HG02970 (cell line): ENCODE measurements at regions not wholly inside any gene's neighbourhood (a gene's known extent, or its start where the extent isn't known, plus 50 kb on each side); places are given as distances from the start of the nearest gene placed in this dataset.
"Not testable (repeated sequence)": the region's sequence is repeated elsewhere in the genome, so short reads cannot be mapped to it uniquely, and the experiment has no call there.

ENCODE experiments used
- ATAC-seq: cut with Tn5 transposase; IDR thresholded peaks from one replicate; pipeline ENCODE4 v1.9.1; 2021; ENCODE audit warnings: mild to moderate bottlenecking, moderate library complexity, moderate number of reproducible peaks; ENCODE audit not compliant: unreplicated experiment, low FRiP score

- no peak for ATAC-seq
Observed at GRCh38 chr5:101673120-101673519, 623.0 kb downstream of the SLCO4C1 start.

- ATAC-seq, result no peak
Observed at GRCh38 chr5:101664071-101664791, 631.9 kb downstream of the SLCO4C1 start.

- no peak for ATAC-seq
Observed at GRCh38 chr5:101663543-101663942, 632.5 kb downstream of the SLCO4C1 start.

GRCh38 chr5:101662263-101662662 lies 633.8 kb downstream of the SLCO4C1 start:
- no peak for ATAC-seq

- ATAC-seq, result no peak
Observed at GRCh38 chr5:101658433-101658832, 637.7 kb downstream of the SLCO4C1 start.

- no peak for ATAC-seq
Observed at GRCh38 chr5:101653996-101654395, 642.1 kb downstream of the SLCO4C1 start.

- no peak for ATAC-seq
Observed at GRCh38 chr5:101647861-101648260, 648.2 kb downstream of the SLCO4C1 start.

GRCh38 chr5:101643794-101644193 lies 652.3 kb downstream of the SLCO4C1 start:
- no peak for ATAC-seq

GRCh38 chr5:101637599-101637998 lies 658.5 kb downstream of the SLCO4C1 start:
- ATAC-seq, result no peak

- ATAC-seq, result not testable (repeated sequence)
Observed at GRCh38 chr5:101627770-101628169, 668.3 kb downstream of the SLCO4C1 start.

GRCh38 chr5:101626572-101626971 lies 669.5 kb downstream of the SLCO4C1 start:
- ATAC-seq, result no peak

GRCh38 chr5:101611039-101611438 lies 685.0 kb downstream of the SLCO4C1 start:
- ATAC-seq, result no peak

- no peak for ATAC-seq
Observed at GRCh38 chr5:101608322-101608721, 687.8 kb downstream of the SLCO4C1 start.

- ATAC-seq, result no peak
Observed at GRCh38 chr5:101605700-101606099, 690.4 kb downstream of the SLCO4C1 start.

GRCh38 chr5:101600614-101601013 lies 695.5 kb downstream of the SLCO4C1 start:
- ATAC-seq, result no peak

GRCh38 chr5:101590384-101590783 lies 687.3 kb upstream of the ST8SIA4 start:
- no peak for ATAC-seq

GRCh38 chr5:101585366-101585765 lies 682.3 kb upstream of the ST8SIA4 start:
- no peak for ATAC-seq

- ATAC-seq, result no peak
Observed at GRCh38 chr5:101580591-101580990, 677.5 kb upstream of the ST8SIA4 start.

- no peak for ATAC-seq
Observed at GRCh38 chr5:101574017-101574416, 670.9 kb upstream of the ST8SIA4 start.

GRCh38 chr5:101561018-101561417 lies 657.9 kb upstream of the ST8SIA4 start:
- no peak for ATAC-seq

- ATAC-seq, result no peak
Observed at GRCh38 chr5:101543780-101544179, 640.7 kb upstream of the ST8SIA4 start.

- no peak for ATAC-seq
Observed at GRCh38 chr5:101539315-101539714, 636.2 kb upstream of the ST8SIA4 start.

GRCh38 chr5:101535626-101536025 lies 632.5 kb upstream of the ST8SIA4 start:
- no peak for ATAC-seq
